ENCODE measurements at regions not wholly inside any gene's neighbourhood (a gene's known extent, or its start where the extent isn't known, plus 50 kb on each side); places are given as distances from the start of the nearest gene placed in this dataset.

DNA sequence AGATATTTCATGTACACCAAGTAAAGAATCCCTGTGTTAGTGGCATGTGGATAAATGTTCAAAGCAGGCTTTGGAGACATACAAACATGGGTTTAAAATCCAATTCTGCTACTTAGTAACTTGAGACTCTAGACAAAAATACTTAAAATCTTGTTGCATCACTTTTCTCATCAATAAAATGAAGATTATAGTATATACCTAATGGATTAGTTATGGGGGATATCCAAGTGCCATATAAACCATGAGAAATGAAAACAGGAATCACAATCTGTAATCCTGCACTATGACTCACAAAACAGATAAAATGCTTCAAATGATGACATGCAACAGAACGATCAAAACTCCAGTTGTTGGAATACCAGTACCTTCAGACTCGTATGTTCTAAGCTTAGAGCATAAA lies 496.0 kb upstream of the RGMA start:
- no peak for TF ChIP-seq POLR2A (IDR thresholded peaks at IDR 0.05)
- TF ChIP-seq, protein P1, sequence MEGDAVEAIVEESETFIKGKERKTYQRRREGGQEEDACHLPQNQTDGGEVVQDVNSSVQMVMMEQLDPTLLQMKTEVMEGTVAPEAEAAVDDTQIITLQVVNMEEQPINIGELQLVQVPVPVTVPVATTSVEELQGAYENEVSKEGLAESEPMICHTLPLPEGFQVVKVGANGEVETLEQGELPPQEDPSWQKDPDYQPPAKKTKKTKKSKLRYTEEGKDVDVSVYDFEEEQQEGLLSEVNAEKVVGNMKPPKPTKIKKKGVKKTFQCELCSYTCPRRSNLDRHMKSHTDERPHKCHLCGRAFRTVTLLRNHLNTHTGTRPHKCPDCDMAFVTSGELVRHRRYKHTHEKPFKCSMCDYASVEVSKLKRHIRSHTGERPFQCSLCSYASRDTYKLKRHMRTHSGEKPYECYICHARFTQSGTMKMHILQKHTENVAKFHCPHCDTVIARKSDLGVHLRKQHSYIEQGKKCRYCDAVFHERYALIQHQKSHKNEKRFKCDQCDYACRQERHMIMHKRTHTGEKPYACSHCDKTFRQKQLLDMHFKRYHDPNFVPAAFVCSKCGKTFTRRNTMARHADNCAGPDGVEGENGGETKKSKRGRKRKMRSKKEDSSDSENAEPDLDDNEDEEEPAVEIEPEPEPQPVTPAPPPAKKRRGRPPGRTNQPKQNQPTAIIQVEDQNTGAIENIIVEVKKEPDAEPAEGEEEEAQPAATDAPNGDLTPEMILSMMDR (IDR thresholded peaks at IDR 0.05) = no peak
